ENCODE measurements at regions not wholly inside any gene's neighbourhood (a gene's known extent, or its start where the extent isn't known, plus 50 kb on each side); places are given as distances from the start of the nearest gene placed in this dataset.
A peak's percentile ranks its signal among the peaks of the same experiment; 100 is the strongest.

DNA sequence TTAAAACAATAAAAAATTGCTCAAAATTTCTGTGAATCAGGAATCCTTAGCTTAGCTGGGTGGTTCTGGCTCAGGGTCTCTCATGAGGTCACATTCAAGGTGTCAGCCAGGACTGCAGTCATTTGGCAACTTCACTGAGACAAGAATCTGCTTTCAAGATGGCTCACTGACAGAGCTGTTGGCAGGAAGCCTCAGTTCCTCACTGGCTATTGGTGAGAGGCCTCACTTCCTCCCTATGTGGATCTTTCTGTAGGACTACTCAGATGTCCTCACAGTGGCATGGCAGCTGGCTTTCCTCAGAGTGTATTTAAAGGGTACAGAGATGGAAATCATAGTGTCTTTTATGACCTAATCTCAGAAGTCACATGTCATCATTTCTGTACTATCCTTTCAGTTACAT lies 785.7 kb downstream of the ADGRL2 start:
- Histone ChIP-seq H3K4me2 (ENCODE audit: low read length) (no peak overlapping the region), H3K27ac (no peak overlapping the region), H3K4me3 (ENCODE audit: low read depth, low read length) (no peak overlapping the region), H3K27me3 (ENCODE audit: control insufficient read depth, insufficient read depth, low read length) (no peaks in the 10 kb centered on the region), H3K36me3 (ENCODE audit: control insufficient read depth, insufficient read depth, low read length) (no peaks in the 10 kb centered on the region), H3K4me1 (no peaks in the 10 kb centered on the region), H3K79me2 (no peaks in the 10 kb centered on the region), H2AFZ (peak overlapping the region; percentile 18), H3K9me3 (ENCODE audit: control insufficient read depth, low read length) (no peaks in the 10 kb centered on the region), H3K9ac (no peak overlapping the region)
- TF ChIP-seq, protein P1, sequence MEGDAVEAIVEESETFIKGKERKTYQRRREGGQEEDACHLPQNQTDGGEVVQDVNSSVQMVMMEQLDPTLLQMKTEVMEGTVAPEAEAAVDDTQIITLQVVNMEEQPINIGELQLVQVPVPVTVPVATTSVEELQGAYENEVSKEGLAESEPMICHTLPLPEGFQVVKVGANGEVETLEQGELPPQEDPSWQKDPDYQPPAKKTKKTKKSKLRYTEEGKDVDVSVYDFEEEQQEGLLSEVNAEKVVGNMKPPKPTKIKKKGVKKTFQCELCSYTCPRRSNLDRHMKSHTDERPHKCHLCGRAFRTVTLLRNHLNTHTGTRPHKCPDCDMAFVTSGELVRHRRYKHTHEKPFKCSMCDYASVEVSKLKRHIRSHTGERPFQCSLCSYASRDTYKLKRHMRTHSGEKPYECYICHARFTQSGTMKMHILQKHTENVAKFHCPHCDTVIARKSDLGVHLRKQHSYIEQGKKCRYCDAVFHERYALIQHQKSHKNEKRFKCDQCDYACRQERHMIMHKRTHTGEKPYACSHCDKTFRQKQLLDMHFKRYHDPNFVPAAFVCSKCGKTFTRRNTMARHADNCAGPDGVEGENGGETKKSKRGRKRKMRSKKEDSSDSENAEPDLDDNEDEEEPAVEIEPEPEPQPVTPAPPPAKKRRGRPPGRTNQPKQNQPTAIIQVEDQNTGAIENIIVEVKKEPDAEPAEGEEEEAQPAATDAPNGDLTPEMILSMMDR (IDR thresholded peaks at IDR 0.05), result no peak

DNA sequence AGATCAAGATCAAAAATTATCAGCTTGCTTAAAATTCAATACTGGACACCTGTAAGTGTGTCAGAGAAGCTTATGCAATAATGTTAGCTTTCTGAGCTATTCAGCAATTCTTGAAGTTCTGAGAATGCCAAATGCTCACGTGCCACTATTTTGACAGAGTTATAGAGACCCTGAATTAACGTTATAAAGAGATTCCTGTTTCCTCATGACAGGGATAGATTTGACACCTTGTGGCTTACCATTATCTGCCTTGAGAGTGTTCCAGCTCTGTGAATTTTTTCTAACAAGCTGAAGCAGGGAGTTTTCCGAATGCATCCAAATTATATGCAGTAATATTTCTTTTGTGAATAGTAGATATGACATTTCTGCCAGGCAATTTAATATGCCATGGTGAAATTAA lies 781.6 kb downstream of the ADGRL2 start:
- Histone ChIP-seq H3K4me1 (peaks cover 5% of the 10 kb centered on the region), H3K9ac (no peak overlapping the region), H3K27ac (no peak overlapping the region), H3K4me2 (ENCODE audit: low read length) (no peak overlapping the region), H3K36me3 (ENCODE audit: control insufficient read depth, insufficient read depth, low read length) (peaks cover 2% of the 10 kb centered on the region), H2AFZ (no peak overlapping the region), H3K4me3 (ENCODE audit: low read depth, low read length) (no peak overlapping the region), H3K79me2 (no peaks in the 10 kb centered on the region), H3K27me3 (ENCODE audit: control insufficient read depth, insufficient read depth, low read length) (no peaks in the 10 kb centered on the region), H3K9me3 (ENCODE audit: control insufficient read depth, low read length) (no peaks in the 10 kb centered on the region)
- TF ChIP-seq, protein P1 (IDR thresholded peaks at IDR 0.05), result no peak

DNA sequence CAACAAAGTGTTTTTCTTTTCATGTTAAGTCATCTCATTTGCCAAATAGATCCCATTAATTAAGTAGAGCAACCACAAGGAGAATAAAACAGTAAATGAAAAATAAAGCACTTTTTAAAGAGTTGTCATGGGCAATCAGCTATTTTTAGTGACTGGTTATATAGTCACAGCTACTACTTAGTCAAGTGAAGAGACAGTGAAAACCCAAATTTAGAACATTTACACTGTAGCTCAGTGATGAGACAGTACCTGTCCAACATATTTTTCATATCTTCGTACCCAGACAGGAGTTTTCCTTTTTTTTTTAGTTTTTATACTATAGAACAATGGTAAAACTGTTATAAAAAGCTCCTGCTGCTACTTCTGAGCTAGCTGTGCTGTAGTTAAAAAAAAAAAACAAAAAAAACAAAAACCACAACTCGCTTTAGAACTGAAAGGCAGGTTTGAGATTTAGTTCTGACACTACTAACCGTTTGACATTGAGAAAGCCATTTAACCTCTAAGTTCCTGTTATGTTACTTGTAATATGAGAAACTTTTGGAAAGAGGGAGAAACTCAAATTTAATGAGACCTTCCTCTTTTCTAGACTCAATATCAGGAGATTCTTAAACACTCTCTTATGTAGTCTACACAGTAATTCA lies 777.5 kb downstream of the ADGRL2 start:
- peak overlapping the region; percentile 47 for H3K27ac ChIP-seq
- H3K27me3 ChIP-seq (ENCODE audit: control insufficient read depth, insufficient read depth, low read length), result no peaks in the 10 kb centered on the region
- peak overlapping the region; percentile 71 for H3K4me2 ChIP-seq (ENCODE audit: low read length)
- H3K9me3 ChIP-seq (ENCODE audit: control insufficient read depth, low read length), result no peaks in the 10 kb centered on the region
- peaks cover 5% of the 10 kb centered on the region for H3K4me1 ChIP-seq
- TF ChIP-seq, protein P1 (IDR thresholded peaks at IDR 0.05), result no peak
- H3K79me2 ChIP-seq, result no peaks in the 10 kb centered on the region
- peak overlapping the region; percentile 26 for H3K4me3 ChIP-seq (ENCODE audit: low read depth, low read length)
- H3K36me3 ChIP-seq (ENCODE audit: control insufficient read depth, insufficient read depth, low read length), result peaks cover 2% of the 10 kb centered on the region
- no peak overlapping the region for H2AFZ ChIP-seq
- H3K9ac ChIP-seq, result no peak overlapping the region

DNA sequence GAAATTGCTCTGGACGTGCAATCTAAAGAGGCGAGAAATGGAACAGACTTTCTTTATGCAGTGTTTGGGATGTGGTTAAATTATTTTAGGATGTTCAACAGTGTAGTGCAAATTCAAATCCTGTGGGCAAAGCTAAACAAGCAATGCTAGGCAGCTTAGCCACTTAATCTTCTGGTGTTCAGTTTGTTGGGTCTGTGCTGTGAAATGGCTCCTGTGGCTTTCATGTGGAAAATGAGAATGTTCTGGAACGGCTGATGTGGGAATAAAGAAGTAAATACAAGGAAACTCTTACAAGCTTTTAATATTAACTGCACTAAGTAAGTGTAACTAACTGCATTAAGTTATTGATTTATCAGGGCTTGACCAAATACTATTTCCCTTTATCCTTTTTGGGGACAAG lies 766.6 kb downstream of the ADGRL2 start:
- Histone ChIP-seq H3K4me3 (ENCODE audit: low read depth, low read length) (no peak overlapping the region), H3K79me2 (no peaks in the 10 kb centered on the region), H3K36me3 (ENCODE audit: control insufficient read depth, insufficient read depth, low read length) (no peaks in the 10 kb centered on the region), H2AFZ (no peak overlapping the region), H3K9me3 (ENCODE audit: control insufficient read depth, low read length) (no peaks in the 10 kb centered on the region), H3K4me1 (peaks cover 4% of the 10 kb centered on the region), H3K27me3 (ENCODE audit: control insufficient read depth, insufficient read depth, low read length) (no peaks in the 10 kb centered on the region), H3K4me2 (ENCODE audit: low read length) (no peak overlapping the region), H3K9ac (no peak overlapping the region), H3K27ac (no peak overlapping the region)
- TF ChIP-seq, protein P1 (IDR thresholded peaks at IDR 0.05), result no peak

DNA sequence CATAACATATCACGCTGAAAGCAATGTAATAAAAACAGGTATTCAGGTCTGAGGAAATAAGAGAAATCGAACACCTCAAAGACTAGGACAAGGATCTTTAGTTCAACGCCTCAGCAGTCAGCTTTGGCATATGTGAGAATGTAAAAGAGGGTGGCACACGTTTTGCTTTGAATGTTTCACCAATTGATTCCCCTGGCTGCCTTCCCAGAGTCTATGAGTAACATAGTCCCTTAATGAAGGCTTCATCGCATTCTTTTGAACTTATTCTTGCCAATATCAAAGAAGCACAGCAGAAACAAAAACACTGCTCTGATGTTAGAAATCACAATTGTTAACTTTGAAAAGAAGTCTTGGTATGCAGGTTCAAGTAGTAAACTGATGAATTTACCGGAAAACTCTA lies 764.8 kb downstream of the ADGRL2 start:
- H3K4me1 ChIP-seq, result peaks cover 4% of the 10 kb centered on the region
- no peaks in the 10 kb centered on the region for H3K27me3 ChIP-seq (ENCODE audit: control insufficient read depth, insufficient read depth, low read length)
- H3K9me3 ChIP-seq (ENCODE audit: control insufficient read depth, low read length), result no peaks in the 10 kb centered on the region
- peak overlapping the region; percentile 47 for H2AFZ ChIP-seq
- H3K4me3 ChIP-seq (ENCODE audit: low read depth, low read length), result peak overlapping the region; percentile 35
- H3K9ac ChIP-seq, result no peak overlapping the region
- H3K36me3 ChIP-seq (ENCODE audit: control insufficient read depth, insufficient read depth, low read length), result no peaks in the 10 kb centered on the region
- no peak overlapping the region for H3K27ac ChIP-seq
- H3K79me2 ChIP-seq, result no peaks in the 10 kb centered on the region
- TF ChIP-seq, protein P1 (IDR thresholded peaks at IDR 0.05), result no peak
- peak overlapping the region; percentile 16 for H3K4me2 ChIP-seq (ENCODE audit: low read length)

Measured in parathyroid adenoma (tissue), 2 donors.